SK-N-DZ (cell line): ENCODE measurements at regions not wholly inside any gene's neighbourhood (a gene's known extent, or its start where the extent isn't known, plus 50 kb on each side); places are given as distances from the start of the nearest gene placed in this dataset.

Experiments
- DNase-seq: peaks from one replicate; pipeline ENCODE4 v3.0.0-alpha.2; 2015; ENCODE audit warnings: low spot score

GRCh38 chr9:97747201-97747965, 50.2 kb upstream of the XPA start:
- DNase-seq: no peak

DNA sequence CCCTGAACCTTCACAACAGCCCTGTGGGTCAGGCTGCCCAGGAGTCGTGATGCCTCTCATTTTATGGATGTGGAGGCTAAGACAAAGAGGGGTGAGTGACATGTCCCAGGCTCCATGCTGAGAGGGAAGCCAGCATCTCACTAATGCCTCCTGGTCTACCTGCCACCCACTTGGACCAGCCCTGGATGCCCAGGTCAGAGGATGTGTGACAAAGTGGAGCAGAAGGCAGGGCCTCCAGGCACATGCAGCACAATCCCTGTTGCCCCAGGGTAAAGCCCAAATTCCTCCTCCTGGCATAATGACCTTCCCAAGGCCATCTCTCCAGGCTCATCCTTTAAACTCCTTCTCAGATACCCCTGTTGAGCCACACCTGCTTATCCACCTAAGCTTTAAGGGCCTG, 51.4 kb upstream of the XPA start:
- no peak for DNase-seq

- DNase-seq: no peak
Measured at GRCh38 chr9:97749928-97750327, 52.8 kb upstream of the XPA start.

DNA sequence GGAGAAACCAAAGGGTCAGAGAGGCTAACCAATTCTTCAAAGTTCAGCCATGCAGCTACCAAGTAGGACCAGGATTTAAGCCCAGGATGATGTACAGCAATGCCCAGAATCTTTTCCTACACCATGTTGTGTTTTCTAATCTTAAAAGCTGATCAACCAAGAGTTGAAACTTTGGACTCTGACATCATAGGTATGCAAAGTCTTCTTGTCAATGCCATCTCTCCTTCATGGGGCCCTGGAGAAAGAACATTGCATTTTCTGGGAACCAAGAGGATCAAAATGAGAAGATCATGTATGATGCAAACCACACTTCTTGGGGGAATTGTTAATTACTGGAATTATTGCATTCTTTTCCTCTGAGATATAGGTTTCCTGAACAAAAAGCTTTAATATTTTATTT, 54.4 kb upstream of the XPA start:
- DNase-seq: no peak

DNA sequence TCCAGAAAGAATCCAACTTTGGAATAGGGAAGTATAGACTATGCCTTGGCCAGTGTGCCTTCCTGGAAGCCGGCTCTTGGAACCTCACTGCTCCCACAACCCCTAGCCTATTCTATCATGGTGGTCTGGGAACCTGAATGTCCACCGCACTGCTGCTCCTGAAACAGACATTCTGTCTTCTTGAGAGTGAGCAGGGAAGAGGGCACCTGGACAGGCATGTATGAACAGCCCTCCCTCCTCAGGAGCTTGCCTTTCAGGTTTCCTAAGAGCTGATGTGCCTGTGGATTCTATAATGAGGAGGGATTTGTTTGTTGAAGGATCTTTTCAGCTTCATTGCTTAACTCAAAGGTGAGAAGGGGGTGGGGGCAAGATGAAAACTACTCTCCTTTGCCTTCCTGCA, 55.1 kb upstream of the XPA start:
- DNase-seq: no peak

- no peak for DNase-seq
Measured at GRCh38 chr9:97753364-97753763, 56.2 kb upstream of the XPA start.

DNA sequence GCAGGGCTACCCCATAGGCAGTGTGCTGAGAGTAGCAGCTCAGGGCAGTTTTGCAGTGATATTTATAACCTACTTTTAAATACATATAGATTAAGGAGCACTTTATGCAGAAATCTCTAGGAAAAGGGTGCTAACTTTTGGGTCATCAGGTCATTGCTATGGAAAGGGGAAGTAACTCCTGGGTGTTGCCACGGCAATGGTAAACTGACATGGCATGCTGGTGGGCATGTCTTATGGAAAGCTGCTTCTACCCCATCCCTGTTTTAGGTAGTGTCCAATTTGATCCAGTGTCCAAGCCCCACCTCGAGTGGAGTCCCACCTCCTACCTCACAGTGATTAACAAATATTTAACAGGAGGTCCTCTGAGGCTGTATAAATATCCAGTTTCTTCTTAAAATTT, 56.8 kb upstream of the XPA start:
- no peak for DNase-seq

- DNase-seq: no peak
Measured at GRCh38 chr9:97755618-97756267, 58.6 kb upstream of the XPA start.

DNA sequence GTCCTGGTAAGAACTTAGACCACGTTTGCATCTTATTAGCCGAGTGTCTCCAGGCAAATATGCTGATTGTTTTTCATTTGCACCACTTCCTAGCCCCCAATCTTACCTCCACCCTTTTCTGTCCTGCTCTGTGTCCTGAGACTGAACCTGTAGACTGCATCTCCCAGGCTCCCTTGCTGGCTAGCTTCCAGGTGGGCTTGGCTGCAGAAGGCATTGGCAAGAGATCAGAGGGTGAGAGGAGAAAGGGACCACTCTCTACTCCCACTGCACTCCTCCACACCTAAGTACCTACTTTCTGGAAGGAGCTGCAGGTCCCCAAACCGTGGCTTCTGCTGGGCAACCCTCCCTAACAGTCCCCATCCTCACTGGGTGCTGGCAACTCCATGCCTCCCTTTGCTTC, 59.9 kb upstream of the XPA start:
- no peak for DNase-seq

GRCh38 chr9:97758334-97758916, 61.3 kb upstream of the XPA start:
- no peak for DNase-seq

DNA sequence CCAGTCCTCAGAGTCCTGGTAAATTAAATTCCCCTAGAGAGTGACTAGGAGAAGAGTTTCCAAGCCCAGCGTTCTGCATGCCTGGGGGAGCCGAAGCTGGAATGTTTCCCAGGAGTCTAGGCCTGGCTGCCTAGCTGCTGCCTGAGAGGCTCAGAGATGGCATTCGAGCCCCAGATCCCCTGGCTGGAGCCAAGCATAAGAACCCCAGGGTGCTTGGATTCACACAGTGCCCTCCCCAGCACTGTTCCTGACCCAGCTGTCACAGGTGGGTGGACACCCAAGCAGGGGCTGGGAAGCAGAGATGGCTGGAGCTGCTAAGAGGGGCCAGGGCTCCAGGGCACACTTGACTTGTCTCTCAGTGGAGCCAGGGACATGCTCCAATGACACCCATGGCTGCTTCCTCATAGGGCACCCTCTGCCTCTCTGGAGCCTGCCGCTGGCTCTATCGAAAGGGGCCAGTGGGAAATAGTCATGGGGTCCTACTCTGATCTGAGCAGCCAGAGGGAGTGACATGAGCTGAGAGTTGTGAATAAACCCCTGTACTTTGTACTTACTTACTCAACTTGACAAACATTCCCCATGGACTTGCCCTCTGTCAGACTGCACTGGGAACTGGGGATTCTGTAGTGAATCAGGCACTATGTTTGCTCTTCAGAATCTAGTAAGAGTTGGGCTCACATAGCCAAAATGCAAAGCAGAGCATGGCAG, 62.6 kb upstream of the XPA start:
- DNase-seq: no peak

DNA sequence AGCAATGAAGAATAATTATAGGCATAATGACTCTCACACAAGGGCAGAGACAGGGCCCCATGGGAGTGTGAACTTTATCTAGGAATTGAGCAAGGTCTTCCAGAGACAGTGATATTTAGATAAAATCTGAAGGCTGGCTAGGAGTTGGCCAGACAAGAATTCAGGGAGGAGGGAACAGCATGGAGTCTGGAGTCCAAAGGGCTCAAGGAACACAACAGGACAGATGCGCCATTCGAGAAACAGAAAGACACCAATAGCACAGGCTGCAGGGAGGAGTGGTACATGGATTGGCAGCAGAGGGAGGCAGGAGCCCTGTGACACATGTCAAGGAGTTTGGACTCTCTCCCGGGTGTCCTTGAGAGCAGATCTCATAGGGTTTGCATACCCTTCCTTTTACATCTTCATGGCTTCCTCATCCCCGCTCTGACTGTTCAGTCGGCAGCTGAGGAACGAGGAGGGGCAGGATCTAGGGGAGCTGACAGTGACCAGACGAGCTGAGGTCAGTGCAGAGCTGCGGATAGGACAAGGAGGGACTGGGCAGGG, 64.0 kb upstream of the XPA start:
- DNase-seq: no peak

DNA sequence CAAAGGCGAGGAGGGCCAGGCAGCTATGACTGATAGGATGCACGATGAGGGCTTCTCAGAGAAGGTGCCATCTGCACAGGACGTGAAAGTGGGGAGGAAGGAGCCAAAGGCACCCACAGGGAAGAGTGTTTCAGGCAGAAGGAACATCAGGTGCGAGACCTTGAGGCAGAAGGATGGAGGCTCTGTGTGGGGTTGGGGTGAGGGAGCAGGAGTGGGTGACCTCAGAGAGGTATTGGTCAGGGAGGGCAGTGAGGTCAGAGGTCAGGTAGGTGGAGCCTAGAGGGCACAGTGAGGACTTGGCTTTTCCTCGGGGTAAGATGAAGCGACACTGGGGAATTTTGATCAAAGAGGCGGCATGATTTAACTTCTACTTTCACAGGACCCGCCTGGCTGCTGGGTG, 64.7 kb upstream of the XPA start:
- DNase-seq: no peak

DNA sequence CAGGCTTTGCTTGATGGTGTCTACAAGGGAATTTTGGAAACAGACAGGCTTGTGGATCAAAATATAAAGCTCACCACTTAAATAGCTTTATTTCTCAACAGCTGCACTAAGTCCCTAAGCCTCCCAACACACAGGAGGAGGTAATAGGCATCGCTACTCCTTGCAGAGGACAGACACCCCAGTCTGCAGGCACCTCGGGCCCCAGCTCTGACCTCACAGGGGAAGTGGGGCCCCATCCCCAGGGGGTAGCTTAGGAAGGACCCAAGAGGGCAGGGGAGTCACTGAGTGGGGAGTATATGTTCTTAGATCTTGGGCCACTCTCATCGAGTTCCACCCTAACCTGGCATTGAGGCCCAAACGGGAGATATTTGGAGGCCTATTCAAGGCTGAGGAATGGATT, 66.7 kb upstream of the XPA start:
- no peak for DNase-seq

DNA sequence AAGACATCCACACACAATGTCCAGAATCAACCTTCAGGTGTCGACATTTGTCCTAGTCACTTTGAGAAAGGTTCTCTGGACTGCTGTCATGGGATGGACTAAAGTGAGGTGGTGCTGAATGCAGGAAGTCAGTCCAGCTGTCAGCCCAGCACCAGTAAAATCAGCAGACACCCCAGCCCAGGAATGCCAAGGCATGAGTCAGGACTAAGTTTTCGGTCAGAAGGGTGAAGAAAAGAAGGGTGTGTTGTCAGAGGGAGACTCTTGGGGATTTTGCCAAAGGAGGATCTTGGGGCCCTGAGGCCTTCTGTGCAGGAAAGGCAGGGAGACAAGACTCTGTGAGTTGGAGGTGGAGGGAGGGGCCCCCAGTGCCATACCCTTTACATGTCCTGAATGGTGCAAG, 69.0 kb upstream of the XPA start:
- no peak for DNase-seq

- DNase-seq: no peak
Measured at GRCh38 chr9:97766610-97767009, 69.5 kb upstream of the XPA start.

- no peak for DNase-seq
Measured at GRCh38 chr9:97767891-97768290, 70.8 kb upstream of the XPA start.

DNA sequence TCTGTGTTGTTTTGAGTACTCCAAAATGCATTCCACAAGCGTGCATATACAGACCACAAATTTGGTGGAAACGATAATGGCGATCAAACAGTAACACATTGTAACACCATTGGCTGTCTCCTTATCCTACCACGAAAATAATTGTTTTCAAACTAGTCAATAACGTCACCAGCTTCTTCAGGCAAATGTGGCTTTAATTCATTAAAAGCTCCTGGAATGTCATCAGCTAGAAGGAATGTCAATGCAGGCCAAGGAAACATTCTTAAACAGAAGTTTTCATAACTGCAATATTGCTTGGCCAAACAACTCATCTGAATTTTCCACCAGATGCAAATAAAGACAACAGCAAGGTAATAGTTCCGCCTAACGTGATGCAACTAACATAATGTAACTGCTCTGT, 71.6 kb upstream of the XPA start:
- DNase-seq: no peak

DNA sequence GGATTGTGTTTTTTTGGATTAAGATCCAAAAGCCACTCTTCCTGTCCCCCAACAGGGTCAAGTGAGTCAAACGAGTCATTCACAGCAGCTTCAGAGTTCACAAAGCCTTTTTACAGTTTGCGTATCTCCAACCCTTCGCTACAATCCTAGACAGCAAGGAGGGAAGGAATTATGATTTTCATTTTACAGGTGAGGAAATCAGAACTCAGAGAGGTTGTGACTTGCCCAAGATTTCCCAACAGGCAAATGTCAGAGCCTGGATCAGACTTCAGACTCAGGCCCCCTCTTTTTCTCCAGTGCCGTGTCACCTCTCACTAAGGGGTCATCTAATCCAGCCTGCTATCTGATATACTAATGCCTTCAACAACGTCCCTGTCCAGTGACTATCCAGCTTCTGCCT, 72.1 kb upstream of the XPA start:
- DNase-seq: no peak

GRCh38 chr9:97770808-97771372, 73.8 kb upstream of the XPA start:
- DNase-seq: no peak

DNA sequence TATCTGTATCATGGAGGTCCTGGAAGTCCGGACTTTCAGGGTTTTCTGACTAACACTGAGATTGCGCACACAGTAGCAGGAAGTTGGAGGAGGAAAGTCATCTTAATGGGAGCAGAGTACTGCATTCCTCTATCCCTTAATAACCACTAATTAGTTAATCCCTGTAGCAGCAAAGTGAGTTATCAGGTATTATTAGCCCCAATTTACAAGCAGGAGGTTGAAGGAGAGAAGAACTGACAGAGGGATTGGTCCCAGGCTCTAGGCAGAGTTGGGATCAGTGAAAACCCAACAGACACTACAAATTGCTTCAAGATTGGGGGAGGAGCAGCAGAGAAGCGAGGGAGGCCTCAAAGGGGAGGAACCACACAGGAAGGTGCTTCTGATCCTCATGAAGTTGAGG, 74.5 kb upstream of the XPA start:
- DNase-seq: no peak

GRCh38 chr9:97772145-97772544, 75.0 kb upstream of the XPA start:
- no peak for DNase-seq
